VCaP (cell line): ENCODE measurements at regions not wholly inside any gene's neighbourhood (a gene's known extent, or its start where the extent isn't known, plus 50 kb on each side); places are given as distances from the start of the nearest gene placed in this dataset.

Experiments used
- H3K27ac ChIP-seq: fragments of 450-650 bp; 2 replicates; pipeline ENCODE4 v1.5.1; 2017
- CTCF ChIP-seq: fragments of 450-650 bp; conservative IDR thresholded peaks from 2 replicates; pipeline ENCODE4 v1.5.1; 2017; ENCODE audit warnings: mild to moderate bottlenecking, moderate library complexity

DNA sequence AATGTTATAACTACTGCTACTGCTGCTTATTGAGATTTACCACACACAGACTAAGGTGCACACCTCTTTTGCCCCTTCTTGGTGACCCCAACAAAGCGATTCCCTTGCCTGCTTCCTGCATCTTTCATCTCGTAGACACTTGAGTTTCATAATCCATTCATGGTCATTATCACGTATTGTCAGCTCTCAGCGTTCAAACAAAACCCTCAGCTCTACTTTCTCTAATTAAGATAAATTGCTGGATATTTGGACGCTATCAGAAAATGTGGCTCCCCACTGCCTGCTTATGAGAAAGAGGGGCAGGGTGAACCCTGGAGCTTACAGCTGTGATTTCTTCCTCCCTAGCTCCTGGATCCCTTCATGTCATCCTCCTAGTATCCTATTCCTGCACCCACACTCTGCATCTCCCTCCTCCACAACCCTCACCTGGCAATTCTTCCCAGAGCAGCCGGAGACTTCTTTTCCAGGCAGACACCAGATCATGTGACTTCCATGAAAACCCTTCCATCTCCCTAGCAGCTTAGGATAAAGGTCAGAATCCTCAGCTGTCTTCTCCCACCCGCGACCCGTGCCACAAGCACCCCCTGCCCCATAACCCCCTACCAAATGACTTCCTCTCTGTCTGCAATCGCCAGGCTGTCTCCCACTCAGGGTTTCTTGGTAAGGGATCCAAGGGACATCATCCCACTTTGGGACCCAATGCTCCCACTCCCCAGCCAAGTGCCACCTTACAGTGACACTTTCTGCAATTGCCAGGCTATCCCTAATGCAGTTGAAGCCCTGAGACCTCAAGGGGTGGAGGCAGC lies 146.5 kb downstream of the NSG2 start:
- H3K27ac ChIP-seq = no peak overlapping the region; the same call in 1 of the 2 replicates
- no peak for TF ChIP-seq CTCF

- no peak for TF ChIP-seq CTCF
- no peak overlapping the region for H3K27ac ChIP-seq
Observed at GRCh38 chr5:174192901-174193300, 147.4 kb downstream of the NSG2 start.

DNA sequence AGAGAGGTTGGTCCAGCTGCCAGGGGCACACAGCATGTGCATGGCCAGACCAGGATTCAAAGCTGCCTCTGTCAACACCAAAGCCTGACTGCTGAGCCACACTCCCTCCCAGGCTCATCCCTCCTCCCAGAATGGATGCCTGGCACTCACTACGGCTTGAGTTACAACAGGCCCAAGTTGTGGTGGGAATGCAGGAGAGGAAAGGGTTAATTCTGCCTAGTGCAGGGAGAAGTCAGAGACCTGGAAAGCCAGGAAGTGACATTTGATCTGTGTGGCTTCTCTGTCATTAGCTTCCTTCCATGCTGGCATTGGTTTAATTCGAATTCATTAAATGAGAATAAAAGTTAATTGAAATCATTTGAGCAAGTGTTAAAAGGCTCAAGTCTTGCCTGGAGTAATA lies 150.0 kb downstream of the NSG2 start:
- H3K27ac ChIP-seq = no peak overlapping the region
- TF ChIP-seq CTCF = no peak

GRCh38 chr5:174197929-174198328 lies 152.4 kb downstream of the NSG2 start:
- no peak overlapping the region for H3K27ac ChIP-seq
- TF ChIP-seq CTCF = no peak

- no peak overlapping the region for H3K27ac ChIP-seq
- TF ChIP-seq CTCF = no peak
Observed at GRCh38 chr5:174198541-174198940, 153.0 kb downstream of the NSG2 start.

DNA sequence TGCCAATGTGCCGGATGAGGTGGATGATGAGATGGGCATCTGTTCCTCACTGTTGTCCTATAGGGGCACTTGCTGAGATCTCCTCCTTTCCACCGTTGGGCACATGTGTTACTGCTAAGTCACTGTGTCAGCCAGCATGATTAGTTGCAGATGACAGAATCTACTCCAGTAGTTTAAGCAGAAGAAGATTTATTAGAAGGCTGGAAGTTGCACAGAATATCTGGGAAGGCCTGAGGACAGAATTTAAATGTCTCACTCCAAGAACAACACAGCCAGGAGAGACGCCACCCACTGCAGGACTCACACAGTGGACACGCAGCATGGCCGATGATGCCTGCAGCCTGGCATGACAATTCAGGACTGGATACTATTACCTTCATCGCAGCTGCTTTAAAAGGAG lies 157.5 kb downstream of the NSG2 start:
- H3K27ac ChIP-seq = no peak overlapping the region
- no peak for TF ChIP-seq CTCF

GRCh38 chr5:174204535-174205313 lies 159.2 kb downstream of the NSG2 start:
- no peak overlapping the region for H3K27ac ChIP-seq
- TF ChIP-seq CTCF = no peak
